GM21381 (cell line): ENCODE measurements at regions not wholly inside any gene's neighbourhood (a gene's known extent, or its start where the extent isn't known, plus 50 kb on each side); places are given as distances from the start of the nearest gene placed in this dataset.
"Not testable (repeated sequence)": the region's sequence is repeated elsewhere in the genome, so short reads cannot be mapped to it uniquely, and the experiment has no call there.

Experiments
- ATAC-seq: cut with Tn5 transposase; IDR thresholded peaks from one replicate; pipeline ENCODE4 v1.9.1; 2021; ENCODE audit warnings: mild to moderate bottlenecking, moderate library complexity; ENCODE audit not compliant: unreplicated experiment

- no peak for ATAC-seq
Measured at GRCh38 chr4:95898226-95898625, 58.3 kb downstream of the PDHA2 start.

- no peak for ATAC-seq
Measured at GRCh38 chr4:95909211-95909610, 69.3 kb downstream of the PDHA2 start.

- ATAC-seq = no peak
Measured at GRCh38 chr4:95910749-95911148, 70.9 kb downstream of the PDHA2 start.

- ATAC-seq = no peak
Measured at GRCh38 chr4:95921470-95921869, 81.6 kb downstream of the PDHA2 start.

GRCh38 chr4:95929448-95930064 lies 89.7 kb downstream of the PDHA2 start:
- ATAC-seq = no peak

- no peak for ATAC-seq
Measured at GRCh38 chr4:95939141-95939540, 99.2 kb downstream of the PDHA2 start.

GRCh38 chr4:95949136-95949765 lies 109.4 kb downstream of the PDHA2 start:
- no peak for ATAC-seq

- no peak for ATAC-seq
Measured at GRCh38 chr4:95949808-95950207, 109.9 kb downstream of the PDHA2 start.

GRCh38 chr4:95952538-95952937 lies 112.6 kb downstream of the PDHA2 start:
- ATAC-seq = not testable (repeated sequence)

- no peak for ATAC-seq
Measured at GRCh38 chr4:95956094-95956493, 116.2 kb downstream of the PDHA2 start.

- ATAC-seq = no peak
Measured at GRCh38 chr4:95957054-95957453, 117.2 kb downstream of the PDHA2 start.

GRCh38 chr4:95957759-95958158 lies 117.9 kb downstream of the PDHA2 start:
- ATAC-seq = no peak

- ATAC-seq = no peak
Measured at GRCh38 chr4:95959182-95959581, 119.3 kb downstream of the PDHA2 start.

GRCh38 chr4:95959633-95960032 lies 119.7 kb downstream of the PDHA2 start:
- ATAC-seq = no peak

- ATAC-seq = no peak
Measured at GRCh38 chr4:95963456-95963855, 123.6 kb downstream of the PDHA2 start.

- no peak for ATAC-seq
Measured at GRCh38 chr4:95979961-95980876, 140.3 kb downstream of the PDHA2 start.

GRCh38 chr4:95980877-95981360 lies 141.0 kb downstream of the PDHA2 start:
- no peak for ATAC-seq

GRCh38 chr4:95981591-95981990 lies 141.7 kb downstream of the PDHA2 start:
- ATAC-seq = no peak

- ATAC-seq = no peak
Measured at GRCh38 chr4:95982516-95982915, 142.6 kb downstream of the PDHA2 start.

GRCh38 chr4:95984081-95984480 lies 144.2 kb downstream of the PDHA2 start:
- no peak for ATAC-seq

- ATAC-seq = no peak
Measured at GRCh38 chr4:95985051-95985450, 145.2 kb downstream of the PDHA2 start.
